ENCODE measurements at regions not wholly inside any gene's neighbourhood (a gene's known extent, or its start where the extent isn't known, plus 50 kb on each side); places are given as distances from the start of the nearest gene placed in this dataset.

- H3K4me3 ChIP-seq (replicated peaks; ENCODE audit: low read depth, low read length): no peak overlapping the region
- no peak for DNase-seq (ENCODE audit: low read depth)
- no peak for TF ChIP-seq CTCF (IDR thresholded peaks at IDR 0.05; ENCODE audit: low read length, missing control alignments)
Measured at GRCh38 chr1:54464477-54465146, 58.4 kb upstream of the SSBP3 start.

- DNase-seq (ENCODE audit: low read depth): no peak
- TF ChIP-seq CTCF (IDR thresholded peaks at IDR 0.05; ENCODE audit: low read length, missing control alignments): no peak
- H3K4me3 ChIP-seq (replicated peaks; ENCODE audit: low read depth, low read length): no peak overlapping the region
Measured at GRCh38 chr1:54464031-54464476, 57.9 kb upstream of the SSBP3 start.

GRCh38 chr1:54463259-54464030 lies 57.3 kb upstream of the SSBP3 start:
- H3K4me3 ChIP-seq (replicated peaks; ENCODE audit: low read depth, low read length): no peak overlapping the region
- no peak for TF ChIP-seq CTCF (IDR thresholded peaks at IDR 0.05; ENCODE audit: low read length, missing control alignments)
- DNase-seq (ENCODE audit: low read depth): no peak

GRCh38 chr1:54462597-54463258 lies 56.5 kb upstream of the SSBP3 start:
- no peak overlapping the region for H3K4me3 ChIP-seq (replicated peaks; ENCODE audit: low read depth, low read length)
- TF ChIP-seq CTCF (IDR thresholded peaks at IDR 0.05; ENCODE audit: low read length, missing control alignments): no peak
- DNase-seq (ENCODE audit: low read depth): no peak

GRCh38 chr1:54461731-54462596 lies 55.8 kb upstream of the SSBP3 start:
- no peak for DNase-seq (ENCODE audit: low read depth)
- no peak for TF ChIP-seq CTCF (IDR thresholded peaks at IDR 0.05; ENCODE audit: low read length, missing control alignments)
- H3K4me3 ChIP-seq (replicated peaks; ENCODE audit: low read depth, low read length): no peak overlapping the region

- H3K4me3 ChIP-seq (replicated peaks; ENCODE audit: low read depth, low read length): no peak overlapping the region
- TF ChIP-seq CTCF (IDR thresholded peaks at IDR 0.05; ENCODE audit: low read length, missing control alignments): no peak
- DNase-seq (ENCODE audit: low read depth): no peak
Measured at GRCh38 chr1:54460861-54461387, 54.7 kb upstream of the SSBP3 start.
